Mesodermal cell (in vitro differentiated cells): ENCODE measurements at regions not wholly inside any gene's neighbourhood (a gene's known extent, or its start where the extent isn't known, plus 50 kb on each side); places are given as distances from the start of the nearest gene placed in this dataset.

Experiments used
- H3K27ac ChIP-seq: 2 replicates; pipeline ENCODE4 v1.7.0; 2013; ENCODE audit warnings: mild to moderate bottlenecking, low read depth, low read length, moderate library complexity; ENCODE audit not compliant: severe bottlenecking
- H3K36me3 ChIP-seq: 2 replicates; pipeline ENCODE4 v1.7.1; 2013; ENCODE audit warnings: mild to moderate bottlenecking, low read length, moderate library complexity; ENCODE audit not compliant: control insufficient read depth, insufficient read depth
- H3K4me1 ChIP-seq: one replicate; pipeline ENCODE4 v1.7.1; 2013; ENCODE audit warnings: mild to moderate bottlenecking, low read length; ENCODE audit not compliant: insufficient read depth, control insufficient read depth, poor library complexity, severe bottlenecking
- H3K4me3 ChIP-seq: 2 replicates; pipeline ENCODE4 v1.7.0; 2013; ENCODE audit warnings: low read length, control low read depth, mild to moderate bottlenecking; ENCODE audit not compliant: insufficient read depth, poor library complexity, severe bottlenecking; ENCODE audit errors: extremely low read depth
- H3K9me3 ChIP-seq: 2 replicates; pipeline ENCODE4 v1.7.1; 2013; ENCODE audit warnings: mild to moderate bottlenecking, low read length, moderate library complexity; ENCODE audit not compliant: control insufficient read depth
- WGBS, 2 experiments: methylation state at CpG; one replicate each; pipeline ENCODE4 v1.1.5; 2013; ENCODE audit warnings: missing lambda C conversion rate in 2 of 2; ENCODE audit not compliant: insufficient coverage in 2 of 2; 5-methylcytosine and 5-hydroxymethylcytosine counted together

GRCh38 chr12:108004319-108004718 is 124.8 kb upstream of the WSCD2 start:
- Histone ChIP-seq H3K9me3 (no peaks in the 10 kb centered on the region), H3K36me3 (no peaks in the 10 kb centered on the region), H3K4me1 (no peaks in the 10 kb centered on the region), H3K4me3 (no peak overlapping the region), H3K27ac (no peak overlapping the region)
- 38% methylated on average over 1 of the region's 1 CpG; no CpG with 5 or more reads in 1 of the 2 experiments for WGBS, 2 experiments

- H3K4me1 ChIP-seq, result no peaks in the 10 kb centered on the region
- H3K36me3 ChIP-seq, result no peaks in the 10 kb centered on the region
- no peak overlapping the region for H3K27ac ChIP-seq
- H3K9me3 ChIP-seq, result no peaks in the 10 kb centered on the region
- 86% methylated on average over 2 of the region's 2 CpGs; no CpG with 5 or more reads in 1 of the 2 experiments for WGBS, 2 experiments
- no peak overlapping the region for H3K4me3 ChIP-seq
Measured at GRCh38 chr12:108008163-108008905, 120.8 kb upstream of the WSCD2 start.

DNA sequence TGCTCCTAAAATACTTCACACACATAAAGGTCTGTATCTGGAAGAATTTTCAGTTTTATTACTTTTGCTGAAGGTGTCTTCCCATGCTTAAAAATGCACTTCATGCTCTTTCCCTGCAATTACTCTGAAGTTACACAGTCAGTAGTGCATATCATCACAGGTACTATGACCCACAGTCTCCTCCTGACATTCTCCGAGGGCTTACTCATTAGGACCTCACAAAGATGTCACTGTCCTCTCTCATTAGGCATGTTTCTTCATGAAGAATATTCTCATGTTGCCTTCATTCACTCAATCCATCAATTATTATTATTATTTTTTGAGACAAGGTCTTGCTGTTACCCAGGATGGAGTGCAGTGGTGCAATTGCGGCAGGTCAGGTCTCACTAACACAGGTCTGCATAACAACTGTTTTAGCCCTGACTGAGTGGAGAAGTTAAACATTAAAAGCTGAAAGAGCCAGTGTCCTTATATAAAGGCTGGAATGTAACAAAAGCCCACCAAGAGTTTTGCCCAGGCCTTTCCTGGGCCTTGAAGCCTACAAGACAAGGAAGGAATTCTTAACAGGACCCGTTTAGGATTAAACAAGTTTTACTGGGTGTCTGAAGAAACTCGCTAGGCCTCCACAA is 119.5 kb upstream of the WSCD2 start:
- 70 to 81% methylated on average over 2 to 3 of the region's 4 CpGs for WGBS, 2 experiments
- Histone ChIP-seq H3K9me3 (no peaks in the 10 kb centered on the region), H3K27ac (no peak overlapping the region), H3K4me3 (no peak overlapping the region), H3K4me1 (no peaks in the 10 kb centered on the region), H3K36me3 (no peaks in the 10 kb centered on the region)

- no peaks in the 10 kb centered on the region for H3K36me3 ChIP-seq
- no peaks in the 10 kb centered on the region for H3K4me1 ChIP-seq
- no peak overlapping the region for H3K4me3 ChIP-seq
- H3K27ac ChIP-seq, result no peak overlapping the region
- H3K9me3 ChIP-seq, result no peaks in the 10 kb centered on the region
- WGBS, 2 experiments, result 78 to 90% methylated on average over 2 to 3 of the region's 4 CpGs
Measured at GRCh38 chr12:108016022-108016564, 113.0 kb upstream of the WSCD2 start.

GRCh38 chr12:108017472-108018057 is 111.5 kb upstream of the WSCD2 start:
- 71 to 74% methylated on average over 2 of the region's 3 CpGs for WGBS, 2 experiments
- Histone ChIP-seq H3K9me3 (no peaks in the 10 kb centered on the region), H3K36me3 (no peaks in the 10 kb centered on the region), H3K4me1 (no peaks in the 10 kb centered on the region), H3K4me3 (no peak overlapping the region), H3K27ac (no peak overlapping the region)

GRCh38 chr12:108019862-108020261 is 109.2 kb upstream of the WSCD2 start:
- H3K4me3 ChIP-seq, result no peak overlapping the region
- no peaks in the 10 kb centered on the region for H3K9me3 ChIP-seq
- no peaks in the 10 kb centered on the region for H3K4me1 ChIP-seq
- 53 to 70% methylated on average over 1 to 2 of the region's 2 CpGs for WGBS, 2 experiments
- no peak overlapping the region for H3K27ac ChIP-seq
- no peaks in the 10 kb centered on the region for H3K36me3 ChIP-seq

- Histone ChIP-seq H3K4me3 (no peak overlapping the region), H3K27ac (no peak overlapping the region), H3K9me3 (no peaks in the 10 kb centered on the region), H3K36me3 (no peaks in the 10 kb centered on the region), H3K4me1 (no peaks in the 10 kb centered on the region)
- WGBS, 2 experiments, result 80% methylated on average over 1 of the region's 1 CpG; no CpG with 5 or more reads in 1 of the 2 experiments
Measured at GRCh38 chr12:108021141-108021540, 107.9 kb upstream of the WSCD2 start.

GRCh38 chr12:108021949-108022522 is 107.1 kb upstream of the WSCD2 start:
- Histone ChIP-seq H3K27ac (no peak overlapping the region), H3K4me1 (no peaks in the 10 kb centered on the region), H3K36me3 (no peaks in the 10 kb centered on the region), H3K9me3 (no peaks in the 10 kb centered on the region), H3K4me3 (no peak overlapping the region)
- 71 to 81% methylated on average over 2 of the region's 2 CpGs for WGBS, 2 experiments

- H3K27ac ChIP-seq, result peak overlapping the region; percentile 52
- 55 to 64% methylated on average over 9 of the region's 12 CpGs for WGBS, 2 experiments
- H3K4me1 ChIP-seq, result peaks cover 3% of the 10 kb centered on the region
Measured at GRCh38 chr12:108029051-108029835, 99.8 kb upstream of the WSCD2 start.

DNA sequence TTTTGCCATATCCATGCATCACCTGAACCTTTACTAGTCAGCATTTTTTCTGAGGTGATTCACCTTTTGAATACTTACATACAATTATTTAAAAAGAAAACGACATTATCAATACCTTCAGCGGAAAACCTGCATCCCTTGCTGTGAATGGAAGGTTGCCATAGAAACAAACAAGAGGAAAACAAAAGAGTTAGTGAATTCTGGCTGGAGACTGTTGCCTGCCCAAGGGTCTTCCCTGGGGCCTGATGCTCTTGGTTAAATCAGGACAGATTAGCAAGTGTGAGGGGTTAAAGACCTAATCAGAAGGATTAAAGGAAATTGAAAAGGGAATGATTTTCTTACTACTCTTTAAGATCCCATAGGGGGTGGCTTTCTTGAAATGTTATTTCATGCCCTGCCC is 96.0 kb upstream of the WSCD2 start:
- H3K27ac ChIP-seq, result peak overlapping the region; percentile 66

More at GRCh38 chr12:108029051-108029835, 99.8 kb upstream of the WSCD2 start:
- no peak overlapping the region for H3K4me3 ChIP-seq
- no peaks in the 10 kb centered on the region for H3K36me3 ChIP-seq
- H3K9me3 ChIP-seq, result no peaks in the 10 kb centered on the region

More for the DNA sequence above, 96.0 kb upstream of the WSCD2 start:
- WGBS, 2 experiments, result no CpG with 5 or more reads among the region's 2 CpGs
- no peak overlapping the region for H3K4me3 ChIP-seq
- H3K4me1 ChIP-seq, result peaks cover 3% of the 10 kb centered on the region
- H3K36me3 ChIP-seq, result no peaks in the 10 kb centered on the region
- H3K9me3 ChIP-seq, result no peaks in the 10 kb centered on the region
